Peyer's patch (tissue), 4 donors: ENCODE measurements at regions not wholly inside any gene's neighbourhood (a gene's known extent, or its start where the extent isn't known, plus 50 kb on each side); places are given as distances from the start of the nearest gene placed in this dataset.
"Not testable (repeated sequence)": the region's sequence is repeated elsewhere in the genome, so short reads cannot be mapped to it uniquely, and the experiment has no call there.

Experiments used
- DNase-seq, 3 donors: peaks; one replicate each; pipeline ENCODE4 v3.0.0-alpha.2; 2017 to 2019
- H3K27ac ChIP-seq, 4 donors: fragments of 200-600 bp; sonication (generic); one replicate each; pipeline ENCODE4 v1.5.1; 2016 to 2019
- H3K27me3 ChIP-seq, 2 donors: fragments of 200-600 bp; sonication (generic); one replicate each; pipeline ENCODE4 v1.5.1; 2019
- H3K36me3 ChIP-seq, 3 donors: fragments of 200-600 bp; sonication (generic); one replicate each; pipeline ENCODE4 v1.5.1; 2016 to 2019
- H3K4me1 ChIP-seq, 4 donors: fragments of 200-600 bp; sonication (generic); one replicate each; pipeline ENCODE4 v1.5.1; 2016 to 2019
- H3K4me3 ChIP-seq, 4 donors: fragments of 200-600 bp; sonication (generic); 1 replicate in 3 of 4; 2 replicates in 1 of 4; pipeline ENCODE4 v1.5.1; 2016 to 2019; ENCODE audit warnings: mild to moderate bottlenecking in 1 of 4
- H3K9me3 ChIP-seq, 4 donors: fragments of 200-600 bp; sonication (generic); one replicate each; pipeline ENCODE4 v1.5.1; 2016 to 2019; ENCODE audit warnings: mild to moderate bottlenecking in 1 of 4
- POLR2A ChIP-seq, 2 donors: fragments of 450-650 bp; IDR thresholded peaks; one replicate each; pipeline ENCODE4 v1.5.1; 2017; ENCODE audit warnings: antibody characterized with exemption in 2 of 2, mild to moderate bottlenecking in 2 of 2, moderate library complexity in 2 of 2
- TF ChIP-seq, protein P1 (sequence below), 6 experiments: fragments of 450-650 bp in 4 of 6; fragments of 200-600 bp in 2 of 6; sonication (generic) in 1 of 6; IDR thresholded peaks; one replicate each; pipeline ENCODE4 v1.5.1; 2017 to 2019; ENCODE audit warnings: antibody characterized with exemption in 6 of 6, mild to moderate bottlenecking in 3 of 6, moderate library complexity in 1 of 6

DNA sequence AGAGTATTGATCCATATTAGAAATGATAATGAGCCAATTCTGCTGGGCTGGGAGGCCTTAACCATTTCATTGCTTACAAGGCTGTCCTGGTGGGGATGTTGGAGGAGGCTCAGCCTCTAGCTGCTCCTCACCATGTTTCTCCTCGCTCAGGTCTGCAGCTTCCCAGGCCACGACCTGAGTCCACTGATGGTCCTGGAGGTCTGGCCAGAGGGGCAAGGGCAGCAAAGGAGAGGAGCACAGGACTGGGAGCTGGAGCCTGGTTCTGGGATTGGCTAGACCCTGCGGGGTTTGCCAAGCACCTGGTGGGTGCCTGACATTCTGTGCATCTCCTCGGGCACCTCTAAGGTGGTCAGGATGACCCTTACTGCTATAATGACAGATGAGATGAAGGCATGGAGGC is 92.6 kb downstream of the KIF26A start:
- H3K36me3 ChIP-seq: no peaks in the 10 kb centered on the region
- no peak for TF ChIP-seq POLR2A (IDR thresholded peaks at IDR 0.05)
- TF ChIP-seq, protein P1, sequence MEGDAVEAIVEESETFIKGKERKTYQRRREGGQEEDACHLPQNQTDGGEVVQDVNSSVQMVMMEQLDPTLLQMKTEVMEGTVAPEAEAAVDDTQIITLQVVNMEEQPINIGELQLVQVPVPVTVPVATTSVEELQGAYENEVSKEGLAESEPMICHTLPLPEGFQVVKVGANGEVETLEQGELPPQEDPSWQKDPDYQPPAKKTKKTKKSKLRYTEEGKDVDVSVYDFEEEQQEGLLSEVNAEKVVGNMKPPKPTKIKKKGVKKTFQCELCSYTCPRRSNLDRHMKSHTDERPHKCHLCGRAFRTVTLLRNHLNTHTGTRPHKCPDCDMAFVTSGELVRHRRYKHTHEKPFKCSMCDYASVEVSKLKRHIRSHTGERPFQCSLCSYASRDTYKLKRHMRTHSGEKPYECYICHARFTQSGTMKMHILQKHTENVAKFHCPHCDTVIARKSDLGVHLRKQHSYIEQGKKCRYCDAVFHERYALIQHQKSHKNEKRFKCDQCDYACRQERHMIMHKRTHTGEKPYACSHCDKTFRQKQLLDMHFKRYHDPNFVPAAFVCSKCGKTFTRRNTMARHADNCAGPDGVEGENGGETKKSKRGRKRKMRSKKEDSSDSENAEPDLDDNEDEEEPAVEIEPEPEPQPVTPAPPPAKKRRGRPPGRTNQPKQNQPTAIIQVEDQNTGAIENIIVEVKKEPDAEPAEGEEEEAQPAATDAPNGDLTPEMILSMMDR (IDR thresholded peaks at IDR 0.05): no peak

DNA sequence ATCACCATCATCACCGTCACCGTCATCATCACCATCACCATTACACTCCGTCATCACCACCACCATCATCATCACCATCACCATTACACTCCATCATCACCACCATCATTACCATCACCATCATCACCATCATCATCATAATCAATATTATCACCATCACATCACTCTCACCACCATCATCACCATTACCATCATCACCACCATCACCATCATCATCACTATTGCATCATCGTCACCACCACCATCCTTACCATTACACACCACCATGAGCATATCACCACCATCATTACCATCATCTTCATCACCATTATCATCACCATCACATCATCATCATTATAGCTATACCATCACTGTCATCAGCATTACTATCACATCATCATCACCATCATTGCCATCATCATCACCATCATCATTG is 93.7 kb downstream of the KIF26A start:
- H3K9me3 ChIP-seq: peaks cover 0 to 22% (median 7%) of the 10 kb centered on the region in 4 donors
- TF ChIP-seq, protein P1 (IDR thresholded peaks at IDR 0.05): no peak
- no peak for TF ChIP-seq POLR2A (IDR thresholded peaks at IDR 0.05)
- DNase-seq: no peak
- no peaks in the 10 kb centered on the region for H3K27me3 ChIP-seq
- H3K36me3 ChIP-seq: no peaks in the 10 kb centered on the region
- H3K4me1 ChIP-seq: peaks cover 0 to 14% (median 1%) of the 10 kb centered on the region in 4 donors
- no peak overlapping the region for H3K27ac ChIP-seq
- no peak overlapping the region for H3K4me3 ChIP-seq

More for the DNA sequence above, 92.6 kb downstream of the KIF26A start:
- no peak overlapping the region for H3K27ac ChIP-seq
- no peak overlapping the region for H3K4me3 ChIP-seq
- no peaks in the 10 kb centered on the region for H3K27me3 ChIP-seq
- peak in 1 of 3 donors; percentile 10 for DNase-seq
- H3K4me1 ChIP-seq: peaks cover 0 to 24% (median 3%) of the 10 kb centered on the region in 4 donors
- H3K9me3 ChIP-seq: peaks cover 0 to 19% (median 7%) of the 10 kb centered on the region in 4 donors

DNA sequence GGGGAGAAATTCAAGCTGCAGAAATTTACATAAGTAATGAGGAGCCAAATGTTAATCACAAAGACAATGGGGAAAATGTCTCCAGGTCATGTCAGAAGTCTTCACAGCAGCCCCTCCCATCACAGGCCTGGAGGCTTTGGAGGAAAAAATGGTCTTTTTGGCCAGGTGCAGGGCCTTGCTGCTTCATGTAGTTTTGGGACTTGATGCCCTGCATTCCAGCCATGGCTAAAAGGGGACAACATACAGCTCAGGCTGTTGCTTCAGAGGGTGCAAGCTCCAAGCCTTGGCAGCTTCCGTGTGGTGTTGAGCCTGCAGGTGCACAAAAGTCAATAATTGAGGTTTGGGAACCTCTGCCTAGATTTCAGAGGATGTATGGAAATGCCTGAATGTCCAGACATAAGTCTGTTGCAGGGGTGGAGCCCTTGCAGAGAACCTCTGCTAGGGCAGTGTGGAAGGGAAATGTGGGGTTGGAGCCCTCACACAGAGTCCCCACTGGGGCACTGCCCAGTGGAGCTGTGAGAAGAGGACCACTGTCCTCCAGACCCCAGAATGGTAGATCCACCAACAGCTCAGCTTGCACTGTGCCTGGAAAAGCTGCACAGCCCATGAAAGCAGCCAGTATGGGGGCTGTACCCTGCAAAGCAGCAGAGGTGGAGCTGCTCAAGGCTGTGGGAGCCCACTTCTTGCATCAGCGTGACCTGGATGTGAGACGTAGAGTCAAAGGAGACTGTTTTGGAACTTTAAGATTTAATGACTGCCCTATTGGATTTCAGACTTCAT is 95.8 kb downstream of the KIF26A start:
- peaks cover 0 to 14% (median 7%) of the 10 kb centered on the region in 4 donors for H3K9me3 ChIP-seq
- not testable (repeated sequence) for H3K4me1 ChIP-seq, H3K27me3 ChIP-seq, H3K36me3 ChIP-seq, H3K4me3 ChIP-seq, H3K27ac ChIP-seq
- peak in 1 of 3 donors; percentile 16 for DNase-seq

DNA sequence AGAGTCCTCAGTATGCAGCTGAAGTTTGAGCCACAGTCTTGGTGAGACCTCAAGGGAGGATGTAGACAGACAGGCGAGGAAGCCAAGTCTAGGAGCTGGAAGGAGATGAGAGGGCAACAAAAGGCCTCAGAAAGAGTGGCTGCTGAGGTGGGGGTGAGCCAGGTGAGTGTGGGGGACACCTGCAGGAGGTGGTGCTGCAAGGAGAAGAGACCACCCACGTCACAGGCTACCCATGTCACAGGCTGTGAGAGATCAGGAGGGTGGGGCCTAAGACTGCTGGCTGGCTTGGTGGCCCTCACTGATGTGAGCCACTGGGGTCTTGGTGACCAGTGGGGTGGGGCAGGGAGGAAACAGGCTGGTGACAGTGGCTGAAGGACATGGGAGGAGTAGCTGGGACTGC is 97.3 kb downstream of the KIF26A start:
- Histone ChIP-seq H3K27me3 (no peaks in the 10 kb centered on the region), H3K9me3 (peaks cover 0 to 14% (median 7%) of the 10 kb centered on the region in 4 donors), H3K4me1 (peaks cover 0 to 8% (median 0%) of the 10 kb centered on the region in 4 donors), H3K4me3 (no peak overlapping the region), H3K27ac (no peak overlapping the region), H3K36me3 (no peaks in the 10 kb centered on the region)
- no peak for DNase-seq
- TF ChIP-seq POLR2A (IDR thresholded peaks at IDR 0.05): no peak
- TF ChIP-seq, protein P1 (IDR thresholded peaks at IDR 0.05): no peak

DNA sequence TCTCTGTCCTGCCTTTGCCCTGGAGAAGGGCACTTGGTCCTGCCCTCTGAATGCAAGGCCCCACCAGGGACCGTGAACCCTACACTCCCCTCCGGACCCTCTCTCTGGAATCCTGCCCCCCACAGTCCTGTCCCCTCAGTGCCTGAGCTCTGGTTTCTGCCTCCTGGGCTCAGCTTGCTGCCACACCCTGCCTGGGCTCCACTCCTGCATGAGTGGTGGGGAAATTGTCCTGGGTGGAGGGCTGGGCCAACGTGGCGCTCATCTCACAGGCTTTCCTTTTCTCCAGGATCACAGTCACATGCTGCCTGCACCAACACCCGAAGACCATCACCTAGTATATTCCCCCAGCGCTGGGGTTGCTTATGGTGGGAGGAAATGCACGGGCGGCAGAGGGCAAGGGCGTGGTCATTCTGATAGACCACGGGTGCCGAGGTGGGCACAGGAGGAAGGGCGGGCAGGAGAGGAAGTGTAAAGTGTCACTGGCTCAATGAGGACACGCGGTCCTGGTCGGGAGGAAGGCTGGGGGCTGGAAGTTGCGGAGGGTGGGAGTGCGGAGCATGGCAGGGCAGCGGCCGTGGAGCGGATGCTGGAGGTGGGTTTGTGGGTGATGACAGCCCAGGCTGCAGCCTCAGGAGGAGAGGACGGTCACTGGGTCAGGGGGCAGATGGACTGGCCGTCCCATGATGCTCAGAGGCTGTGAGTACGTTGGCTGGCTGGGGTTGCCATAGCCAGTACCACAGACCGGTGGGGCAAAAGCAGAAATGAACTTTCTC is 99.5 kb downstream of the KIF26A start:
- DNase-seq: no peak

More for the DNA sequence above, 99.5 kb downstream of the KIF26A start:
- Histone ChIP-seq H3K27ac (no peak overlapping the region), H3K27me3 (no peaks in the 10 kb centered on the region), H3K4me3 (no peak overlapping the region), H3K9me3 (peaks cover 0 to 14% (median 7%) of the 10 kb centered on the region in 4 donors), H3K36me3 (no peaks in the 10 kb centered on the region), H3K4me1 (peaks cover 0 to 8% (median 0%) of the 10 kb centered on the region in 4 donors)
- TF ChIP-seq, protein P1 (IDR thresholded peaks at IDR 0.05): no peak
- no peak for TF ChIP-seq POLR2A (IDR thresholded peaks at IDR 0.05)
